ENCODE measurements at regions not wholly inside any gene's neighbourhood (a gene's known extent, or its start where the extent isn't known, plus 50 kb on each side); places are given as distances from the start of the nearest gene placed in this dataset.

- no peak for DNase-seq (ENCODE audit: low read depth in 2 of 2)
Measured at GRCh38 chr7:118572604-118573003, 348.1 kb downstream of the ANKRD7 start.

- DNase-seq (ENCODE audit: low read depth in 2 of 2): no peak
Measured at GRCh38 chr7:118573085-118573484, 348.6 kb downstream of the ANKRD7 start.

- DNase-seq (ENCODE audit: low read depth in 2 of 2): no peak
Measured at GRCh38 chr7:118575393-118575948, 351.0 kb downstream of the ANKRD7 start.

GRCh38 chr7:118580743-118581382 lies 356.4 kb downstream of the ANKRD7 start:
- DNase-seq (ENCODE audit: low read depth in 2 of 2): no peak

GRCh38 chr7:118583641-118584040 lies 359.1 kb downstream of the ANKRD7 start:
- no peak for DNase-seq (ENCODE audit: low read depth in 2 of 2)

- DNase-seq (ENCODE audit: low read depth in 2 of 2): no peak
Measured at GRCh38 chr7:118586248-118586647, 361.7 kb downstream of the ANKRD7 start.

- DNase-seq (ENCODE audit: low read depth in 2 of 2): no peak
Measured at GRCh38 chr7:118590107-118590506, 365.6 kb downstream of the ANKRD7 start.

- DNase-seq (ENCODE audit: low read depth in 2 of 2): no peak
Measured at GRCh38 chr7:118602090-118602489, 377.6 kb downstream of the ANKRD7 start.

GRCh38 chr7:118606602-118607001 lies 382.1 kb downstream of the ANKRD7 start:
- DNase-seq (ENCODE audit: low read depth in 2 of 2): no peak

GRCh38 chr7:118609207-118609606 lies 384.7 kb downstream of the ANKRD7 start:
- DNase-seq (ENCODE audit: low read depth in 2 of 2): no peak

GRCh38 chr7:118615681-118616080 lies 391.2 kb downstream of the ANKRD7 start:
- DNase-seq (ENCODE audit: low read depth in 2 of 2): no peak

GRCh38 chr7:118621810-118622360 lies 397.4 kb downstream of the ANKRD7 start:
- DNase-seq (ENCODE audit: low read depth in 2 of 2): no peak

- DNase-seq (ENCODE audit: low read depth in 2 of 2): no peak
Measured at GRCh38 chr7:118626739-118627138, 402.2 kb downstream of the ANKRD7 start.

- DNase-seq (ENCODE audit: low read depth in 2 of 2): no peak
Measured at GRCh38 chr7:118627467-118627866, 403.0 kb downstream of the ANKRD7 start.

GRCh38 chr7:118629898-118630438 lies 405.5 kb downstream of the ANKRD7 start:
- no peak for DNase-seq (ENCODE audit: low read depth in 2 of 2)

- DNase-seq (ENCODE audit: low read depth in 2 of 2): no peak
Measured at GRCh38 chr7:118642396-118642795, 417.9 kb downstream of the ANKRD7 start.

- DNase-seq (ENCODE audit: low read depth in 2 of 2): no peak
Measured at GRCh38 chr7:118644346-118644745, 419.8 kb downstream of the ANKRD7 start.

- no peak for DNase-seq (ENCODE audit: low read depth in 2 of 2)
Measured at GRCh38 chr7:118648002-118648401, 423.5 kb downstream of the ANKRD7 start.

GRCh38 chr7:118657391-118658005 lies 433.0 kb downstream of the ANKRD7 start:
- no peak for DNase-seq (ENCODE audit: low read depth in 2 of 2)

GRCh38 chr7:118662266-118662665 lies 437.8 kb downstream of the ANKRD7 start:
- DNase-seq (ENCODE audit: low read depth in 2 of 2): no peak

- no peak for DNase-seq (ENCODE audit: low read depth in 2 of 2)
Measured at GRCh38 chr7:118664498-118664897, 440.0 kb downstream of the ANKRD7 start.

GRCh38 chr7:118671149-118671548 lies 446.6 kb downstream of the ANKRD7 start:
- no peak for DNase-seq (ENCODE audit: low read depth in 2 of 2)

- no peak for DNase-seq (ENCODE audit: low read depth in 2 of 2)
Measured at GRCh38 chr7:118684796-118685195, 460.3 kb downstream of the ANKRD7 start.

Data from lung microvascular endothelial cell (primary cell).